MM.1S (cell line): ENCODE measurements at regions not wholly inside any gene's neighbourhood (a gene's known extent, or its start where the extent isn't known, plus 50 kb on each side); places are given as distances from the start of the nearest gene placed in this dataset.

Experiments
- EZH2phosphoT487 ChIP-seq: fragments of 300-600 bp; sonication (generic); IDR thresholded peaks from 2 replicates; pipeline ENCODE4 v1.6.1; 2018; ENCODE audit warnings: antibody characterized with exemption, low read length
- TF ChIP-seq, protein P1 (sequence below): fragments of 300-600 bp; sonication (generic); IDR thresholded peaks from 2 replicates; pipeline ENCODE4 v1.5.1; 2016; ENCODE audit warnings: antibody characterized with exemption, low read length, mixed read lengths

DNA sequence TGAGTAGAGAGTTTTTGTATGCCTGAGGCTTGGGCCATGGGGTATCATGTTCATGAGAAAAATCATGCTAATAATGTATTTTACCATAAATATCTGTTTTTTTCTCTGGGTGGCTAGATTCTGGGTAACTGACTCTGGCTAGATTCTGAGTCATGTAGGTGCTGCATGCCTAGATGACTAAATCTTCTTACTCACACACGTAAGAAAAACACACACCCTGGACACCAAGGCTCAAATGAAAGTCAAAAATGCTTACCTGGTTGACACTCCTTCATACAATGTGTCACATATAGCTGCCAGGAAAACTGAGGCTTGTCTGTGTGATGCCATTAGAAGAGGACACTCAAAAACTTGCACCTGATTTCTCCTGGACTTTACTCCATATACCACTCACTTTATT, 597.4 kb upstream of the SLITRK1 start:
- TF ChIP-seq, protein P1, sequence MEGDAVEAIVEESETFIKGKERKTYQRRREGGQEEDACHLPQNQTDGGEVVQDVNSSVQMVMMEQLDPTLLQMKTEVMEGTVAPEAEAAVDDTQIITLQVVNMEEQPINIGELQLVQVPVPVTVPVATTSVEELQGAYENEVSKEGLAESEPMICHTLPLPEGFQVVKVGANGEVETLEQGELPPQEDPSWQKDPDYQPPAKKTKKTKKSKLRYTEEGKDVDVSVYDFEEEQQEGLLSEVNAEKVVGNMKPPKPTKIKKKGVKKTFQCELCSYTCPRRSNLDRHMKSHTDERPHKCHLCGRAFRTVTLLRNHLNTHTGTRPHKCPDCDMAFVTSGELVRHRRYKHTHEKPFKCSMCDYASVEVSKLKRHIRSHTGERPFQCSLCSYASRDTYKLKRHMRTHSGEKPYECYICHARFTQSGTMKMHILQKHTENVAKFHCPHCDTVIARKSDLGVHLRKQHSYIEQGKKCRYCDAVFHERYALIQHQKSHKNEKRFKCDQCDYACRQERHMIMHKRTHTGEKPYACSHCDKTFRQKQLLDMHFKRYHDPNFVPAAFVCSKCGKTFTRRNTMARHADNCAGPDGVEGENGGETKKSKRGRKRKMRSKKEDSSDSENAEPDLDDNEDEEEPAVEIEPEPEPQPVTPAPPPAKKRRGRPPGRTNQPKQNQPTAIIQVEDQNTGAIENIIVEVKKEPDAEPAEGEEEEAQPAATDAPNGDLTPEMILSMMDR = no peak
- no peak for TF ChIP-seq EZH2phosphoT487
